Liver (tissue), 8 donors: ENCODE measurements at regions not wholly inside any gene's neighbourhood (a gene's known extent, or its start where the extent isn't known, plus 50 kb on each side); places are given as distances from the start of the nearest gene placed in this dataset.

Source experiments
- DNase-seq: peaks from one replicate; pipeline ENCODE4 v3.0.0-alpha.2; 2017; ENCODE audit warnings: low spot score
- H3K27ac ChIP-seq, 2 donors: one replicate each; pipeline ENCODE4 v1.7.0; 2013; ENCODE audit warnings: inconsistent platforms in 2 of 2, low read length in 2 of 2, control low read depth in 1 of 2, low read depth in 1 of 2, mild to moderate bottlenecking in 1 of 2
- H3K27me3 ChIP-seq, 4 donors: one replicate each; pipeline versions ENCODE4 v1.6.1 to v1.7.0; 2013; ENCODE audit warnings: low read length in 3 of 4, inconsistent platforms in 1 of 4, mild to moderate bottlenecking in 1 of 4, moderate library complexity in 1 of 4; ENCODE audit not compliant: control insufficient read depth in 4 of 4, insufficient read depth in 4 of 4
- H3K36me3 ChIP-seq, 4 donors: one replicate each; pipeline versions ENCODE4 v1.6.1 to v1.7.0; 2013; ENCODE audit warnings: low read length in 3 of 4, mild to moderate bottlenecking in 3 of 4, low read depth in 1 of 4, moderate library complexity in 1 of 4; ENCODE audit not compliant: control insufficient read depth in 4 of 4, insufficient read depth in 3 of 4
- H3K4me1 ChIP-seq, 4 donors: one replicate each; pipeline versions ENCODE4 v1.6.1 to v1.7.0; 2013; ENCODE audit warnings: low read length in 3 of 4, mild to moderate bottlenecking in 3 of 4, moderate library complexity in 1 of 4; ENCODE audit not compliant: control insufficient read depth in 4 of 4, insufficient read depth in 4 of 4
- H3K4me3 ChIP-seq, 3 donors: one replicate each; pipeline versions ENCODE4 v1.6.1 to v1.7.0; 2013; ENCODE audit warnings: low read length in 3 of 3, control low read depth in 1 of 3, low read depth in 1 of 3, mild to moderate bottlenecking in 1 of 3
- H3K9ac ChIP-seq, 2 donors: one replicate each; pipeline ENCODE4 v1.7.0; 2013; ENCODE audit warnings: low read length in 2 of 2, mild to moderate bottlenecking in 2 of 2, moderate library complexity in 2 of 2, control low read depth in 1 of 2, low read depth in 1 of 2
- H3K9me3 ChIP-seq, 4 donors: one replicate each; pipeline versions ENCODE4 v1.6.1 to v1.7.0; 2013; ENCODE audit warnings: low read length in 3 of 4; ENCODE audit not compliant: control insufficient read depth in 4 of 4
- EGR1 ChIP-seq, 2 donors: IDR thresholded peaks; 2 replicates each; pipeline ENCODE4 v1.6.1; 2016 to 2018; ENCODE audit warnings: antibody characterized with exemption in 2 of 2, low read depth in 2 of 2
- FOXA1 ChIP-seq: IDR thresholded peaks from 2 replicates; pipeline ENCODE4 v1.6.1; 2016; ENCODE audit warnings: antibody characterized with exemption
- FOXA2 ChIP-seq: IDR thresholded peaks from 2 replicates; pipeline ENCODE4 v1.6.1; 2016; ENCODE audit warnings: antibody characterized with exemption
- GABPA ChIP-seq, 2 donors: IDR thresholded peaks in 1 of 2; conservative IDR thresholded peaks in 1 of 2; 2 replicates each; pipeline ENCODE4 v1.6.1; 2016; ENCODE audit warnings: antibody characterized with exemption in 2 of 2, mild to moderate bottlenecking in 1 of 2, moderate library complexity in 1 of 2
- HNF4A ChIP-seq, 2 donors: conservative IDR thresholded peaks; 2 replicates each; pipeline ENCODE4 v1.6.1; 2016; ENCODE audit warnings: antibody characterized with exemption in 2 of 2, mild to moderate bottlenecking in 2 of 2
- HNF4G ChIP-seq: IDR thresholded peaks from 2 replicates; pipeline ENCODE4 v1.6.1; 2016; ENCODE audit warnings: antibody characterized with exemption
- JUND ChIP-seq, 2 donors: IDR thresholded peaks; 2 replicates each; pipeline ENCODE4 v1.6.1; 2016; ENCODE audit warnings: antibody characterized with exemption in 2 of 2
- NR2F2 ChIP-seq: IDR thresholded peaks from 2 replicates; pipeline ENCODE4 v1.6.1; 2016; ENCODE audit warnings: antibody characterized with exemption
- RAD21 ChIP-seq, 2 donors: IDR thresholded peaks; 2 replicates each; pipeline ENCODE4 v1.6.1; 2016; ENCODE audit warnings: antibody characterized with exemption in 2 of 2, mild to moderate bottlenecking in 2 of 2
- RXRA ChIP-seq, 2 donors: IDR thresholded peaks; 2 replicates each; pipeline ENCODE4 v1.6.1; 2017 to 2018; ENCODE audit warnings: antibody characterized with exemption in 2 of 2, mild to moderate bottlenecking in 1 of 2
- SP1 ChIP-seq: IDR thresholded peaks from 2 replicates; pipeline ENCODE4 v1.6.1; 2018; ENCODE audit warnings: antibody characterized with exemption, mild to moderate bottlenecking
- TAF1 ChIP-seq: conservative IDR thresholded peaks from 2 replicates; pipeline ENCODE4 v1.6.1; 2016; ENCODE audit warnings: antibody characterized with exemption, mild to moderate bottlenecking
- YY1 ChIP-seq: IDR thresholded peaks from 2 replicates; pipeline ENCODE4 v1.6.1; 2016; ENCODE audit warnings: antibody characterized with exemption, mild to moderate bottlenecking
- WGBS: extraction: QIAGEN DNeasy Blood & Tissue Kit; methylation state at CpG from one replicate; pipeline ENCODE4 v1.1.7; 2013; 5-methylcytosine and 5-hydroxymethylcytosine counted together
- TF ChIP-seq, protein P1 (sequence below): fragments of 150-350 bp; IDR thresholded peaks from 2 replicates; pipeline ENCODE4 v1.5.1; 2017; ENCODE audit warnings: improper control_type of control experiment, low read depth, low read length; ENCODE audit not compliant: missing input control
- TF ChIP-seq, protein P2 (sequence below): IDR thresholded peaks from 2 replicates; pipeline ENCODE4 v1.6.1; 2016; ENCODE audit warnings: antibody characterized with exemption
- TF ChIP-seq, protein P3 (sequence below): IDR thresholded peaks from 2 replicates; pipeline ENCODE4 v1.6.1; 2016; ENCODE audit warnings: antibody characterized with exemption, mild to moderate bottlenecking
- TF ChIP-seq, protein P4 (sequence below): IDR thresholded peaks from 2 replicates; pipeline ENCODE4 v1.6.1; 2016; ENCODE audit warnings: antibody characterized with exemption
- TF ChIP-seq, protein P5 (sequence below): IDR thresholded peaks from 2 replicates; pipeline ENCODE4 v1.6.1; 2016; ENCODE audit warnings: antibody characterized with exemption
- donor health status: healthy.
- donor health status: healthy.
- donor health status: healthy.
- donor health status: healthy.
- donor health status: healthy.

DNA sequence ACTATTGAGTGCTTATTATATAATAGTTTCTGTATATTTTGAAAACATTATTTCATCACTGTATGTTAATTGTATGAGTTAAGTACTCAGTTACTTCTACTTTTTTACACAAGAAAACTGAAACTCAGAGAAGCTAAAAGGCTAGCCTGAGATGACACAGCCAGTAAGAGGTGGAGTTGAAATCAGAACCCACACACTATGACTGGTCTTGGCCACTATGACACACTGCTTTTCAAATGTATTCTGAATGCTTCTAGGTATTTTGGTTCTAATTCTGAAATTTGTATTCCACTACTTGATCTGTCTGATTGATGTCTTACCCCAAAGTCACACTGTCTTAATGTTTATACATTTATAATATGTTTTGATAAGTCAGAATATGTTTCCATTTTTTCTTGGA, 181.8 kb downstream of the ZDHHC21 start:
- H3K27me3 ChIP-seq: peaks cover 0 to 6% (median under 1%) of the 10 kb centered on the region in 4 donors
- no peaks in the 10 kb centered on the region for H3K4me1 ChIP-seq
- no peak overlapping the region for H3K4me3 ChIP-seq
- no peak for DNase-seq
- no peak overlapping the region for H3K9ac ChIP-seq
- H3K36me3 ChIP-seq: no peaks in the 10 kb centered on the region
- H3K9me3 ChIP-seq: no peaks in the 10 kb centered on the region
- TF ChIP-seq, protein P1, sequence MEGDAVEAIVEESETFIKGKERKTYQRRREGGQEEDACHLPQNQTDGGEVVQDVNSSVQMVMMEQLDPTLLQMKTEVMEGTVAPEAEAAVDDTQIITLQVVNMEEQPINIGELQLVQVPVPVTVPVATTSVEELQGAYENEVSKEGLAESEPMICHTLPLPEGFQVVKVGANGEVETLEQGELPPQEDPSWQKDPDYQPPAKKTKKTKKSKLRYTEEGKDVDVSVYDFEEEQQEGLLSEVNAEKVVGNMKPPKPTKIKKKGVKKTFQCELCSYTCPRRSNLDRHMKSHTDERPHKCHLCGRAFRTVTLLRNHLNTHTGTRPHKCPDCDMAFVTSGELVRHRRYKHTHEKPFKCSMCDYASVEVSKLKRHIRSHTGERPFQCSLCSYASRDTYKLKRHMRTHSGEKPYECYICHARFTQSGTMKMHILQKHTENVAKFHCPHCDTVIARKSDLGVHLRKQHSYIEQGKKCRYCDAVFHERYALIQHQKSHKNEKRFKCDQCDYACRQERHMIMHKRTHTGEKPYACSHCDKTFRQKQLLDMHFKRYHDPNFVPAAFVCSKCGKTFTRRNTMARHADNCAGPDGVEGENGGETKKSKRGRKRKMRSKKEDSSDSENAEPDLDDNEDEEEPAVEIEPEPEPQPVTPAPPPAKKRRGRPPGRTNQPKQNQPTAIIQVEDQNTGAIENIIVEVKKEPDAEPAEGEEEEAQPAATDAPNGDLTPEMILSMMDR: no peak
- TF ChIP-seq FOXA1: no peak
- TF ChIP-seq, protein P2, sequence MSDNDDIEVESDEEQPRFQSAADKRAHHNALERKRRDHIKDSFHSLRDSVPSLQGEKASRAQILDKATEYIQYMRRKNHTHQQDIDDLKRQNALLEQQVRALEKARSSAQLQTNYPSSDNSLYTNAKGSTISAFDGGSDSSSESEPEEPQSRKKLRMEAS: no peak
- TF ChIP-seq RXRA (IDR thresholded peaks at IDR 0.05): no peak
- no peak for TF ChIP-seq HNF4A (conservative IDR thresholded peaks at IDR 0.05)
- TF ChIP-seq SP1: no peak
- TF ChIP-seq YY1: no peak
- no peak for TF ChIP-seq JUND (IDR thresholded peaks at IDR 0.05)
- TF ChIP-seq GABPA (IDR thresholded peaks at IDR 0.05 in 1 of 2, conservative IDR thresholded peaks at IDR 0.05 in 1 of 2): no peak
- no peak for TF ChIP-seq HNF4G
- TF ChIP-seq RAD21 (IDR thresholded peaks at IDR 0.05): no peak
- TF ChIP-seq, protein P3, sequence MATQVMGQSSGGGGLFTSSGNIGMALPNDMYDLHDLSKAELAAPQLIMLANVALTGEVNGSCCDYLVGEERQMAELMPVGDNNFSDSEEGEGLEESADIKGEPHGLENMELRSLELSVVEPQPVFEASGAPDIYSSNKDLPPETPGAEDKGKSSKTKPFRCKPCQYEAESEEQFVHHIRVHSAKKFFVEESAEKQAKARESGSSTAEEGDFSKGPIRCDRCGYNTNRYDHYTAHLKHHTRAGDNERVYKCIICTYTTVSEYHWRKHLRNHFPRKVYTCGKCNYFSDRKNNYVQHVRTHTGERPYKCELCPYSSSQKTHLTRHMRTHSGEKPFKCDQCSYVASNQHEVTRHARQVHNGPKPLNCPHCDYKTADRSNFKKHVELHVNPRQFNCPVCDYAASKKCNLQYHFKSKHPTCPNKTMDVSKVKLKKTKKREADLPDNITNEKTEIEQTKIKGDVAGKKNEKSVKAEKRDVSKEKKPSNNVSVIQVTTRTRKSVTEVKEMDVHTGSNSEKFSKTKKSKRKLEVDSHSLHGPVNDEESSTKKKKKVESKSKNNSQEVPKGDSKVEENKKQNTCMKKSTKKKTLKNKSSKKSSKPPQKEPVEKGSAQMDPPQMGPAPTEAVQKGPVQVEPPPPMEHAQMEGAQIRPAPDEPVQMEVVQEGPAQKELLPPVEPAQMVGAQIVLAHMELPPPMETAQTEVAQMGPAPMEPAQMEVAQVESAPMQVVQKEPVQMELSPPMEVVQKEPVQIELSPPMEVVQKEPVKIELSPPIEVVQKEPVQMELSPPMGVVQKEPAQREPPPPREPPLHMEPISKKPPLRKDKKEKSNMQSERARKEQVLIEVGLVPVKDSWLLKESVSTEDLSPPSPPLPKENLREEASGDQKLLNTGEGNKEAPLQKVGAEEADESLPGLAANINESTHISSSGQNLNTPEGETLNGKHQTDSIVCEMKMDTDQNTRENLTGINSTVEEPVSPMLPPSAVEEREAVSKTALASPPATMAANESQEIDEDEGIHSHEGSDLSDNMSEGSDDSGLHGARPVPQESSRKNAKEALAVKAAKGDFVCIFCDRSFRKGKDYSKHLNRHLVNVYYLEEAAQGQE: no peak
- TF ChIP-seq, protein P4, sequence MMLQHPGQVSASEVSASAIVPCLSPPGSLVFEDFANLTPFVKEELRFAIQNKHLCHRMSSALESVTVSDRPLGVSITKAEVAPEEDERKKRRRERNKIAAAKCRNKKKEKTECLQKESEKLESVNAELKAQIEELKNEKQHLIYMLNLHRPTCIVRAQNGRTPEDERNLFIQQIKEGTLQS: no peak
- TF ChIP-seq NR2F2: no peak
- TF ChIP-seq TAF1: no peak
- TF ChIP-seq FOXA2: no peak
- TF ChIP-seq EGR1 (IDR thresholded peaks at IDR 0.05; ENCODE audit: low read depth in 2 of 2): no peak
- TF ChIP-seq, protein P5, sequence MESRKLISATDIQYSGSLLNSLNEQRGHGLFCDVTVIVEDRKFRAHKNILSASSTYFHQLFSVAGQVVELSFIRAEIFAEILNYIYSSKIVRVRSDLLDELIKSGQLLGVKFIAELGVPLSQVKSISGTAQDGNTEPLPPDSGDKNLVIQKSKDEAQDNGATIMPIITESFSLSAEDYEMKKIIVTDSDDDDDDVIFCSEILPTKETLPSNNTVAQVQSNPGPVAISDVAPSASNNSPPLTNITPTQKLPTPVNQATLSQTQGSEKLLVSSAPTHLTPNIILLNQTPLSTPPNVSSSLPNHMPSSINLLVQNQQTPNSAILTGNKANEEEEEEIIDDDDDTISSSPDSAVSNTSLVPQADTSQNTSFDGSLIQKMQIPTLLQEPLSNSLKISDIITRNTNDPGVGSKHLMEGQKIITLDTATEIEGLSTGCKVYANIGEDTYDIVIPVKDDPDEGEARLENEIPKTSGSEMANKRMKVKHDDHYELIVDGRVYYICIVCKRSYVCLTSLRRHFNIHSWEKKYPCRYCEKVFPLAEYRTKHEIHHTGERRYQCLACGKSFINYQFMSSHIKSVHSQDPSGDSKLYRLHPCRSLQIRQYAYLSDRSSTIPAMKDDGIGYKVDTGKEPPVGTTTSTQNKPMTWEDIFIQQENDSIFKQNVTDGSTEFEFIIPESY: no peak
- no peak overlapping the region for H3K27ac ChIP-seq

DNA sequence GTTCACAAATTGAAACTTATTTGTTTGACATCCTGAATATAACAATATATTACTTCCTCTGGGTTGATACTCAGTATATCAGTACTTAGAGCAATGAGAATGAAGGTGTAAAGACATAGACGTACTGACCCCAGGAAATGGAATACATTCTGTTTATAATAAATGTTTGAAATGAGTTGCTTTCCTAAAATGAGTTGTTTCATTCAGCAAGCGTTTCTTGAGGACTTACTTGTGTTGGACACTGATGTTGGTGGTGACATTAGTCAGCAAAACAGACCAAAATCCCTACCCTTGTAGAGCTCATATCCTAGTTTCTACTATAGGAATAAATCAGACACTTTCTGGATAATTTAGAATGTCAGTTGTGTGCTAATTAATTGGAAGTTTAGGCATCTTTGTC, 184.3 kb downstream of the ZDHHC21 start:
- DNase-seq: no peak
- H3K9ac ChIP-seq: no peak overlapping the region
- 64% methylated on average over 2 of the region's 2 CpGs for WGBS
- H3K4me3 ChIP-seq: no peak overlapping the region
- H3K9me3 ChIP-seq: no peaks in the 10 kb centered on the region
- no peaks in the 10 kb centered on the region for H3K36me3 ChIP-seq
- no peak overlapping the region for H3K27ac ChIP-seq
- H3K27me3 ChIP-seq: peaks cover 0 to 4% (median 1%) of the 10 kb centered on the region in 4 donors
- no peaks in the 10 kb centered on the region for H3K4me1 ChIP-seq
- no peak for TF ChIP-seq RAD21 (IDR thresholded peaks at IDR 0.05)
- TF ChIP-seq JUND (IDR thresholded peaks at IDR 0.05): no peak
- no peak for TF ChIP-seq EGR1 (IDR thresholded peaks at IDR 0.05; ENCODE audit: low read depth in 2 of 2)
- no peak for TF ChIP-seq FOXA1
- TF ChIP-seq, protein P4: no peak
- TF ChIP-seq HNF4A (conservative IDR thresholded peaks at IDR 0.05): no peak
- no peak for TF ChIP-seq HNF4G
- TF ChIP-seq TAF1: no peak
- TF ChIP-seq FOXA2: no peak
- no peak for TF ChIP-seq SP1
- TF ChIP-seq RXRA (IDR thresholded peaks at IDR 0.05): no peak
- no peak for TF ChIP-seq GABPA (IDR thresholded peaks at IDR 0.05 in 1 of 2, conservative IDR thresholded peaks at IDR 0.05 in 1 of 2)
- TF ChIP-seq, protein P3: no peak
- no peak for TF ChIP-seq NR2F2
- TF ChIP-seq, protein P2: no peak
